Stimulated activated CD4-positive, alpha-beta T cell treated with anti-CD3 and anti-CD28 coated beads, Interleukin-1b, Interleukin-23, amount 100 ng/mL, for 48 hours (primary cell): ENCODE measurements at regions not wholly inside any gene's neighbourhood (a gene's known extent, or its start where the extent isn't known, plus 50 kb on each side); places are given as distances from the start of the nearest gene placed in this dataset.

ENCODE experiments used
- DNase-seq: peaks from one replicate; pipeline ENCODE4 v3.0.0-alpha.2; 2020

DNA sequence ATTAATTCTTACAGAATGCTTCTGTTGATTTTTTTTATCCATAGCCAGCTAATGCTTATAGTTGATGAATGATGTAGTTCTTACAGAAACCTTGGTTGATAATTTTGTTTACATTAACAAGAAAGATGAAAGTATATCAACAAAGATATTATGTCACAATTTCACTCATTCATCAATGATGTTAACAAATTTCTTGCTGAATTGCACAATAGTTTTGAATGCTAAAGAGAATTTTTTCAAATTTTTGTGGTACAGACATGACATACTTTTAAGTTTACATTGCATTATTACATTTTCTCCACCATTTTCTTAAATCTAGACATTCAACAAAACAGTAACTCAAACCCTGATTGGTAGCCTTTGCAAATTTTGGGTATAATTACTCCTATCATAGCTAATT, 236.3 kb downstream of the FOXD2 start:
- DNase-seq, result no peak

DNA sequence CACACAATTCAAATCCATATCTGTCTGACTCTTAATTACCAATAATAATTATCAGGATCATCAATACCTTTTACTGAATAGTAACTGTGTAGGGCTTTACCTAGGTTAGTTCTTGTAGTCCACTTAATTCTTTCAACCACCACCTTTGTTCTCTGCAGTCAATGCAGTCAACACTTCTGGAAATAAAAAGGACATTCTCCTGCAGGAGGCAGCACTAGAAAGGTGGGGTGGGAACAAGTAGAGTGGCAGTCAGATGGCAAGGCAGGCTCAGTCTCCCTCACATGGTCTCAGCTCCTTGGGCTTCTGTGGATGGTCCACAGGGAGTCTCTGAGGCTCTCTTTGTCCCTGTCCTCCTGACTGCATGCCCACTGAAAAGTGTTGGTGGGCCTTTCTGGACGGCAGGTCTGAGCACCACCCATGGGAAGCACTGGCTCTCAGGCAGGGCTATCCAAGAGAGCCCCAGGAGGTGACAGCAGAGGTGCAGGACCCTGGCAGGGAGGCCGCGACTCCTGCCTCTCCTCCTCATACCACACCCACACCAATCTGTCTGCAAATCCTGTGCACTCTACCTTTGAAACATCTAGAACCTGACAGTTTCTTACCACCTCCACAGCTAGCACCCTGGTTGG, 237.3 kb downstream of the FOXD2 start:
- no peak for DNase-seq

DNA sequence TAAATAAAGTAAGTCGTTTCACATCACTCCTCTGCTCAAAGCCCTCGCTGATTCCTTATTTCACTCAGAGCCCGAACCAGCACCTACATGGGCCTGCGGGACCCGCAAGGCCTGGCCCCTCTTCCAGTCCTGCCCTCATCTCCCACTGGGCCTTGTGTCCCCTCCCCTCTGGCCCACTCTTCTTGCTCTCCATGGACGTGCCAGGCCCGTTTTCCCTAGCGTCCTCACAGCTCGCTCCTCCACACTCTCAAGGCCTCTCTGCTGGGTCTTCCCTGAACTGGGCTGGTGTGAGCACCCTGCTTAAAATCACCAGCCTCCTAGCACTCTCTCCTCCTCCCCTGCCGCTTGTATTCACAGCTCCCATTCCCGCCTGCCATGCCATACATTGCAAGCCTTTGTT, 237.9 kb downstream of the FOXD2 start:
- no peak for DNase-seq

DNA sequence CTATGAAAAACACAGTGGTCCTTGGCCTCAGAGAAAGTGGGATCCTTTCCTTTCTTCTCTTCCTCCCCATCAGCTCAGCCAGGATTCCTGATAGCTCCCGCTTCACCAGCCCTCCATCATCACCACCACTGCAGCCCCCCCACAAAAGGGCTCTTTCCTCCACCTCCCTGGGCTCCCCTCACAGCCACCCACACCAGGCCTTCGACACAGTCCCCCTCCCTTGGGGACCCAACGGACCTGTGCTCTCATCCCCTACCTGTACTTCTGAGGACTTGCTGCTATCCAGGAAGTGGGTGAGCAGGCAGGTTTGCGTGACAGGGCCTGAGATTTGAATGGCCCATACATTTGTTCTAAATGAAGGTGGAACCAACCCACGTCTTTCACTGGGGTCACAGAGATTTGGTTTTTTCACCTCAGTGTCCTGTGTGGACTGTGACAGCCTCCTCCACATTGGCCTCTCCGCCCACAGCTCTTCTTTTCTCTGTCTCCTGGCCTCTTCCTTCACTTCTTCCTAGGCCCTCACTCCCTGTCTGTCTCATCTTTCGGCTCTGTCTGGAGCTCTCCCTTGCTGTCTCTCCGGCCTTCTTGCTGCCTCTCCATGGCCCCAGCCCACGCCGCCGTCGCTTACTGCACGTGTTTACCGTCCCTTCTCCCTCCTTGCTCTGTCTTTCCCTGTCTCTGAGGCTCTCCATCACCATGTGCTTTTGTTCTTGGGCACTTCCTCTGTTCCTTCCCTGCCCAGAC, 238.6 kb downstream of the FOXD2 start:
- no peak for DNase-seq

DNA sequence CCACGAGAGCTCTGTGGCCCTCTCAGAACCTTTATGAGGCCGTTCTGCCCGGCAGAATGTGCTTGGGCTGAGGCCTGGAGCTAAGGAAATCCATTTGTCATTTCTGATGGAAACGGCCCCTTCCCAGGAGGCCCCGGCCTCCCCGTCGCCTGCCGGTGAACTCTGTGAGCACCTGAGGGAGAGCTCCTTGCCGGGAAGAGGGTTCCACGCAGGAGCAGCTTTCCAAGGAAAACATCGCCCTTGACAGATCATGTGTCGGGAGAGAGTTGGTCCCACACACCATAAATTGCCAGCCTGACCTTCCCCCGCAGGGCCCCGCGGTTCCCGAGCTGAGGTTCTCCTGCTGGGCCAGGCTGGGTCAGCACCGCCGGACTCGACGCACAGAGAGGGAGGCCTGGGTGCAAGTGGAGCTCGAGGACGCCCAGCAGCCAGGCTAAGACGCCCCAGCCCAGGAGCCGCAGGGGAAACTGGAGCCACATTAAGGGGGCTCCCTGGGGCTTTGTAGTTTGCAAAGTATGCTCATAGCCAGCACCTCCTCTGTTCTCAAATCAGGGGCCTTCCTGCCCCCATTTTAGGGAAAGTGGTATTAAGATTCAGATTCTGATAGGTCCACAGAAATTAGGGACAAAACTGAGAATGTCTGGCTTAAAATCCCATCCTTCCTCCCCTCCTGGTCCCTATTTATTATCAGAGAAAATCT, 239.5 kb downstream of the FOXD2 start:
- no peak for DNase-seq

DNA sequence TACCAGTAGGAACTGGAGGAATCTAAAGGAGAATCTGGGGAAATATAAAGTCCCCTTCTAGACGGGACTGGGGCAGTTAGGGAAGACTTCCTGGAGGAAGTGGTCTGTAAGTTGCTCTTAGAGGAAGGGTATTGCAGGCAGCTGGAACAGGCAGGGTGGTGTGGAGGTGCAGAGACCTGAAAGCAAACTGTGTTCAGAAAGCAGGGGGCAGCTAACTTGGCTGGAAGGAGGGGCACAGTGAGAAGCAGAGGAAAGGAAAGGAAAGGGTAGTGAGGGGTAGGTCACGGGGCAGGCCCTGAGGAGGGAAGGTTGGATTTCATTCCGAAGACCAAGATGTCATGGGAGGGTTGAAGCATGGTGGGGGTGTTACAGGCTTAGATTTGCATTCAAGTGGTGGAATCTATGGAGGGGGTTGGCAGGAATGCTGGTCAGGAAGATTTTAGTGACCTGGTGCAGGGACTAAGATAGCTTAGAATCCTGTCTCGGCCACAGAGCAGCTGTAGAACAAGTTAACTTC, 240.7 kb downstream of the FOXD2 start:
- no peak for DNase-seq

DNA sequence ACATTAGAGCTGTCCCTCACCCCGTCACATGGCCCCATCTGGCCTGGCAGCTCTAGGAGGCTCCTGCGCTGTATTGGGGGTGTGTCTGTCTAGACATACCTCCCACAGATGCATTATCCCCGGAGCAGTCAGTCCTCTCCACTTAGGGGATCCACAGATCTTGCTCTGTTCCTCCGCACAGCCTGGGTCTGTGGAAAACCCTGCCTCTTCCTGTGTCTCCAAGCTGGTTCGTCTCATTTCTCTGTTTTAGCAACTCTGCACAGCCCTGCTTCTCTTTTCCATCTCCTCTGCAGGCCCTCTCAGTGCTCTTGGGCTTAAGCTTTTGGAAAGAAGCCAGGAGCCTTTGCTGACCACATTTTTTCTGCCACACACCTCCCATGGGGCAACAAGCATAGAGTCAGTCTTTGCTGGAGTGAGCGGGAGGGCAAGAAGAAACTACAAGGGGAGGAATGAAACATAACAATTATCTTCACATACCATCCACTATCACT, 241.5 kb downstream of the FOXD2 start:
- no peak for DNase-seq

DNA sequence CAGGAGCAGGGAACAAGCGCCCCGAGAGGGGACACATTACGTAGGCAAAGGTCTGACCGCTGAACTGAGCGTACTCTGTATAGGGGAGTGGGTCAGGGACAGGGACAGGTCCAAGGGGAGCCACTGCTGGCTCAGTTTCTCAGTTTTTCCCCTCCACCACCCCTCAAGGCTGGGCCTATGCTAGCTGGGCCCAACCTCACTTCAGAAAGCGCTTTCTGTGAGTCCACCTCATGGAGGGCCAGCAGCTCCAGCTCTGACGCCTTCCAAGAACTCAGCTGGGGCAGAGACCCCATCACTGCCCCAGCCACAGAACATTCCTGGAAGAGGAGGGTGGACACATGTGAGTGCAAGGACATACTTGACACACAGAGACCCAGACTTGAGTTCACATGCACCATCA, 242.0 kb downstream of the FOXD2 start:
- no peak for DNase-seq

DNA sequence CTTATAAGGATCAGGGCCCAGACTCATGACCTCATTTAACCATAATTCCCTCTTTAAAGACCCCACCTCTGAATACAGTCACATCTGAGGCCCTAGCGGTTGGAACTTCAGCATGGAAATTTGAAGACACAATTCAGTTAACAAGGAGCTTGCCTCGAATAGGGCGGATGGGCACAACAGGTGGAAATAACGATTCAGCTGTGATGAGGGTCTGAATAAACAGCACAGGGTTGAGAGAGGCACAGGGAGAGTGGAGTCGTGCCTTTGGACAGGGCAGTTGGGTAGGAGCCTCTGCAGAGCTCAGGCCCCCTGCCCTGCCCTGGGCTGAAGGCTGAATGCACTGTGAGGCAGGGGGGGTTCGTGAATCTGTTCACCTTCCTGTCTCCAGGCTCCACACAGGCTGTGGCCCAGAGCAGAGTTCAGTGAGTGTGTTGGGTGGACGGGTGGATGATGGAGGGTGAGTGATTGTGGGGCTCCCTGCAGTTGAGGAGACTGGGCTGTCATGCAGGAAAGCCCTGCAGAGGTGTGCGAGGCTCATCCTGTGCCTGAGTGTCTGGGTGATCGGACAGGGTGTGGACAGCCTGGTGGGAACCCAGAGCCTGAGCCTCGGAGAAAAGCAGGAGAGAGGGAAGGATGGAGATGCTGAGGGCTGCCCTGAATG, 243.1 kb downstream of the FOXD2 start:
- no peak for DNase-seq

DNA sequence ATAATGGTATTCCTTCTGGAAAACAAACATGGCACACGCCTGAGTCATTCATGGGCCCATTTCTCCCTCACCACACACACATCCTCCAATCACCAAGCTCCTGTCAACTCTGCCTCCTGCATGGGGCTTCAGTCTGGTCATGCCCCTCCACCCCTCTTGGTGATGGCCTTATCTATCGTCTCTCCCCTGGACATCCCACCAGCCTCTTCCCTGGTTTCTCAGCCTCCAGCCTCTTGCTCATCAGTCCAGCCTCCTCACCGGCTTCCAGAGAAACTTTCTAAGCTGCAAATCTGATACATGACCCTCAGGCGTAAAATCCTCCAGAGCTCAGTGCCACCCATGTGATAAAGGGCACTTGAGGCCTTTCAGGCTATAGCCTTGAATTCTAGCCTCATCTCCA, 243.9 kb downstream of the FOXD2 start:
- no peak for DNase-seq

DNA sequence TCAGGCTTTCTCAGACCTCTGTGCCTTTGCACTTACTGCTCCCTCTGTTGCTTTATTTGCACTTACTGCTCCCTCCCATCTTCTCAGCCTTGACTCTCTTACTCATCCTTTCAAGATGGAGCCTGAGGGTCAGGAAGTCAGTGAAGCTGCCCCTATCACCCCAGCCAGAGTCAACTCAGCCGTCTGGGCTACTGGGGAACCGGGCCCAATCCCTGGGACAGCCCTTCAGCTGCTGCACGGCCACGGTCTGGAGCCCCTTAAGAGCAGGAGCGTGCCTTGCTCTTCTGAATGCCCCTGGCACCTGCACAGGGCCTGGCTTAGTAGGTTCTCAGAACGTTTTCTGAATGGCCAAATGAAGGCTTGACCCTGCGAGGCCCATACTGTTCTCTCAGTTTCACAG, 244.4 kb downstream of the FOXD2 start:
- no peak for DNase-seq

DNA sequence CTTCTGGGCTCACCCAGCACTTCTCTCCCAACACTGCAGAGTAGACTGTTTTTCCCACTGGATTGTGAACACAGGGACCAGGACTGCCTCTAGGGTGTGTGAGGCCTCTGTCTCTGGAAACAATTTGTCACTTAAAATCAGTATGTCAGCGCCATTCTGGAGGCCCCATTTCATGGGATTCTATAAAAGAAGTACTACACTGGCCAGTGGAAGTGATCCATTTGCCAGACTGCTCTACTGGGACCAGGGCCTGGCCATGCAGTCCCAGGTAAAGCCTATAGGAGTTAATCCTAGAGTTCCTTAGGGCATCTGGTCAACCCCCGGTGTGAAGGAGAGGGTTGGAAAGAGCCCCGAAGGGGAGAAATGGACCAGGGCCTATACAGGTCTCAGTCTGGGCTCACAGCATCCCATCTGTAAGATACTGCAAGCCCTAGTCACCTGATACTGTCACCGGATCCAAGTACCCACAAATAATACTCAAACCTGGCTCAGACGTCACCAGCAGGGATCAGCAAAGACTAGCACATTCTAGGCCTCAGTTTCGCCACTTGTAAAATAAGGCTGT, 245.0 kb downstream of the FOXD2 start:
- no peak for DNase-seq

DNA sequence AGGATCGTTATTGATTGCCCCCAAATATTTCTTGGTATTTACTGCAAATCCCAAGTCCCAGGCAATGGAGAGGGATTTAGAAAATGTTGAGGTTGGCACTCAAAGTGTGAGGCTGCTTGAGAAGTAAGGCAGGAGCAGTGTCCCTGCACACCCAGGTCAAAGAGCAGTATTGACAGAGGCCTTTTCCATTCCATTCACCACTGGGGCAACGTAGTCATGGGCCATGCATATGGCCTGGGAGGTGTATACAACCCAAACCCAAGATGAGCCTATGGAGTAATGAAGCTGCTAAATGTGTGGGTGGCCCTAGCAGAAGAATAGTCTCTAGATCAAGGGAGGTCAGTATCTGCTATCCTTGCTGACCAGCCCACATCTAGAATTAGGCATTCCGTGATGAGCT, 245.6 kb downstream of the FOXD2 start:
- no peak for DNase-seq

DNA sequence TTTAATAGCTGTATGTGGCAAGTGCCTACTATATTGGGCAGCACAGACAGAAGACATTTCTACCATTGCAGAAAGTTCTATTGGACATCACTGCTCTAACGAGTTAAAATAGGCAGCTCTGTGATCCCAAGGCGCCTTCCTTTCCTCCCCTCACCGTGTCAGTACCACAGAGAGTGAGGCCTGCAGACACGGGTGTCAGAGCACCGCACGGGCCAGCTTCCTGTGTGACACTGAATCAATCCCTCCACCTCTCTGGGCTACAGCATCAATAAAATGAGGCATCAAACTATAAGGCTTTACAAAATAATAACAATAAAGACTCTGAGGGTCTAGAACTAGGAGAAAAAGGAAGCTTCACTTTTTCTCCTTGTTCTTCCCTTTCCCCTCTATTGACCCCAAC, 246.7 kb downstream of the FOXD2 start:
- no peak for DNase-seq

DNA sequence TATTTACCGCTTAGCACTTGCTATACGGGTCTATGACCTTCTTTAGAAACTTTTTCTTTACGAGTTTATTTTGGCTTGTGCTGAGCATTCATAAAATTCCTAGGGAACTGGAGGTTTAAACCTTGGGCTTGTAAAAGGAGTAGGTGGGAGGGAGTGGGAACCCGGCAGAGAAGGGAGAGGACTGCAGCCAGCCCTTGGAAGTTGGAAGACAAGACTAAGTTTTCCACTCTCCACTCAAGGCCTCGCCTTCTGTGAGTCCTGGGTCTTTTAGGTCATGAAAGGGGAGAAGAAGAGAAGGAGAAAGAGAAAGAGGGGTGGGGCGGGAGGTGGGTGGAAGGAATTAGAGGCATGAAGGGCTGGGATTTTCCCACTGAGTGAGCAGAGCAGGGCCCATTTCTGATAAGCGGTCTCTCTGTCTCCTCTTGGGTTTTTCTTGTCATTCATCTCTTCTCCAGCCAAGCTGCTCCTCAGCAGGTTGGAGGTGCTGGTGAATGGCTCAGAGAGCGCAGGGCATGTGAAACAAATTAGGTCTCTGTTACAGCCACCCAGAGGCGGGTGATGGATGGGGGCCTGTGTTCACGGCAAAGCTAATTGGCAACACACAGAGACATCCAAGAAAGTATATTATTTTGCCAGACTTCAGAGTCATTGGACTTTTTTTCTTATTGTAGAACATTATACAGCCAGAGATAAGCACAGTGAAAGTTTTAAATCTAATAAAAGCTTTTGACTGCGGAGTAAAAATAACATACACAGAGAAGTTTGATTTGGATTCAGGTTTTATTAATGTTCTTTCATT, 247.3 kb downstream of the FOXD2 start:
- no peak for DNase-seq

DNA sequence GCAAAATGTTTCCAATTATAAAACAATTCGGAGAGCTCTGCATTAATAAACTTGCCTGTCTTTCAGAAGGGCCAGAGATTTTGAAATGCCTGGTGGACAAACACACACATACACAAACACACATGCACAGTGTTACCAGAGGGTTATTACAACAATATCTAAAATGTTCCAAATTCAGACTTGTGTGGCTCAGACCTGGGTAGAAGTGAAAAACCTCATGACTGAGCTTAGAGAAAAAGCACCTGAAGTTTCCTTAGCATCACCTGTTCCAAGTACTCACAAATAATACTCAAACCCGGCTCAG, 247.9 kb downstream of the FOXD2 start:
- no peak for DNase-seq

DNA sequence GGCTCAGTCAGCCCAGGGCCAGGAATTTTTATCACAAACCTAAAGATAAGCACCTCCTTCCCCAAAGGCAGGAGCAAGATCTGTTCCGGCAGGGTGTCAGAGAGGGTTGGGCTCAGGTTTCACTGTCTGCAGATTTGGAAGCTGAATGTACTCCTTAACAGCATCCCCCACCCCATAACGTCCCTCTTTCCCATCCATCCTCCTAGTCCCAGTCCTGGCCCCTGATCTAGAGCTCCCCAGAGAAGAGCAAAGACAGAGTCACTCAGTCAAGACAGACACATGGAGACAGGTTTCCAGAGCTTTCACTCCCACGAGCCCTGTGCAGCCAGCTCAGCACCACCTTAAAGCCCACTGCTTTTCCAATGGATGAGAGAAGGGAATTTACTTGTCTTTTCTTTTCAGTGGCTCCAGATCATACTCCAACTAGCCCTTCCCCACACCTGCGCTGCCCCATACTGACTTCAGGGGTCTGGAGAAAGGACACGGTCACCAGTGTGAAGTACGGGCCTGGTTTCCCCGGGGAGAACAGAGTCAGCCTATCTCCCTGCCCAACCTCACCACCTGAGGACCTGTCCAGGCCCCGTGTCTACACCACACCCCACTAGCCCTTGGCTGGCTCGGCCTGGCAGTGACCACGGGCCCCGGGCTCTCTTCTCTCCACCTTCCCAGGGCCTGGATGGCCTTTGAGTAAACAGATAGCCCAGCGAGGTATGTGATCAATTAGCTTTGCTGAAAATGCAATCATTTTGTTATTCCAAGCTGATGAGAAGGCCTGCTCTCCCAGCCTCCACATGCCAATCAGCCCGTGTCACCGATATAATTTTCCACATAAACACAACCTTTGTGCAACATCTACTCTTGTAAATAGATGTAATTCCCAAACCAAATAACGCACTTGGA, 249.1 kb downstream of the FOXD2 start:
- no peak for DNase-seq

DNA sequence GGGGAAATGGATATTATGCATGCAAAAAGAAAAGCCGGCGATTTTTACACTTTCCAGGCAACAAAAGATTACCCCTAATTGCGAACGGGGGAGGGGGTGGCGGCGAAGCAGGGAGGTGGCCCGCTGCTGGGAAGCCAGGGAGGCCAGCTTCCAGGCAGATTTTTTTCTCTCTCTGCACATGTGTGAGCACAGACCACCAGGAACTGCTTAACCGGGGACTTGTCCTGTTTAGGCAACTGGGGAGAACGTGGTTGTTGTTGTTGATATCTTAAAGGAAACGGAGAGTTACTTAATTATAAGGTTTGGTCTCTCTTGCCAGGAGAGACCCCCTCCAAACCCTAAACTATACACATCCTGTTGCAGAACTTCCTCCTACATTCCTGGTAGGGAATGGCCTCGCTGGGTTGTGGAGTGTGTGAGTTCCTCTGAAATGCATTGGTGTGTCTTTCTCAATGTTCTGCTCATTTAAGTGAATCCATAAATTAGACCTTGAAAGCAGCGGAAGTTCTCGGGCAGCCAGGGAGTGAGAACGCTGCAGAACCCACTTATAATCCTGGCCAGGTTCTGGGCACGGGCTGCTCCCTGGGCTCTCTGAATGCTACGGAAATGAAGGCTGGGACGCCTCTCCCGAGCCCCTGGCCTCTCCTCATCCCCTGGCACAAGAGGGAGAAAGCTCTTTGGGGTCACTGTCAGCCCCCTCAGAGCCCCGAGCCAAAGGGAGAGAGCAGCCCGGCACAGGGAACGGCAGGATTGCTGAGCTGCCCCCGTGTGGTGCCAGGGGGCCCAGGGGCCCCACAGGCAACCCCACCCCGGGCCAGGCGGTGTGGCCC, 250.0 kb downstream of the FOXD2 start:
- DNase-seq, result no peak

DNA sequence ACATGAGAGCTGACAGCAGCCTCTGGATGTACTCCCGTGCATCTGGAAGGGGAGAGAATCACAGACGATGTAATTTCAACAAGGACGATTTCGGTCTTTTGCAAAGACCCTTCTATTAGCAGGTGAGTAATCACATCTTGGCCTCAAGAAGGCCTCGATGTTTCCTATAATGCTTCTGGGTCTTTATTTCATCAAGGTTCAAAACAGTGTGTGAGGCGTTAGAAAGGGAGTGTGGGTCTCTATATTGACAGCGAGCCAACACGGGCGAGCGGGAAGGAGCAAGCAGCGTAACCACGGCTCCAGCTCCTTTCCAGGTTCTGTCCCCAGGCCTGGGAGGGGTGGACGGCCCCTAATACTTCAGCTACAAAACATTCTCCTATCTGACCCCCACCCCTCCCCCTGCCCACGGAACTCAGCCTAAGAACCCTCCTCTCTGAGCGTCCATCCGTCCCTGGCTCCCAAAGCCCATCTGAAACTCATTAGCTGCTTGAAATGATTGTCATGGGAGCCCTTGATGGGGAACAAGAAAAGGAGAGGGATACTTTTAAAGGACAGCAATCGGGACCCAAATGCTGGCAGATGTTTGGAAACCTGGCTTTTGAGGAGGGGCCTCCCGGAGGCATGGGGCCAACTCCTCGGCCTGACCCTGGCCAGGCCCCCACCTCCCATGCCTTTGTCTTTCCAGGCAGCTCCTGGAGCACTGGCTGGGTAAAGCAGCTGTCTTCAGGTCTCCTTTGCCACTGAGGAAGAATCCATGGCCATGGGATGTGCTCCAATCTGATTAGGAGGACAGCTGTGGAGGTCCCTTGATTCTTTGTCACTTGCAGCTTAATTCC, 250.8 kb downstream of the FOXD2 start:
- DNase-seq, result no peak
